ENCODE measurements at regions not wholly inside any gene's neighbourhood (a gene's known extent, or its start where the extent isn't known, plus 50 kb on each side); places are given as distances from the start of the nearest gene placed in this dataset.
A peak's percentile ranks its signal among the peaks of the same experiment; 100 is the strongest.

DNA sequence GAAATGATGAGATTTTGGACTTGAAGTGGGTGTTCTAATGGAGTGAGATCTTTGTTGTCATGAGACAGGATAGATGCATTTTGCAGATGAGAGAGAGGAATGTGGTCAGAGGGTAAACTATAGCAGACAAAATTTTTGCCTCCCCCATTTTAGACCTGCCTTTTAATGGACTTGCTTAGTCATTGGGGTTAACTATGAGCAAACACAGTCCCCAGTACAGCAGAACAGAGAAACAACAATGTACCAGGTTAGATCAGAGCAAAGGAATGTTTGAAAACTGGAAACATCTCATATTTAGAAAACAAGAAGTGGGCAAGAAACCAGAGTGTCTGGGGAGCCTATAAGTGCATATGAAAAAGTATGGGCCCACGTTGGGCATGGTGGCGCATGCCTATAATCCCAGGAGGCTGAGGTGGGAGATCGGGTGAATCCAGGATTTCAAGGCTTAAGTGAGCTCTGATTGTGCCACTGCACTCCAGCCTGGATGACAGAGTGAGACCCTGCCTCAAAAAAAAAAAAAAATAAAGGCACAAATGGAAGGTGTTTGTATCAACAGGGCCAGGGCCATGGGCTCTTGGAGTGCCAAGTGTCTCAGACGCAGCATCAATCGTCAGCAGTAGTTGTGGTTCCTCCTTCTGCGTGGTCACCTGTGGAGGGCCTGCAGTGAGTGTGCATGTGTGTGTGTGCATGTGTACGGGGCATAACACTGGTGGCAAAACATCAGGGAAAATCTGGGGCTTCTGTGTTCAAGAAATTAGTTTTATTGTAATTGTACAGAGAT, 214.4 kb upstream of the S1PR3 start:
- Histone ChIP-seq H3K36me3 (ENCODE audit: control insufficient read depth, insufficient read depth, low read length) (no peaks in the 10 kb centered on the region), H3K27me3 (ENCODE audit: control insufficient read depth, insufficient read depth, low read length) (no peaks in the 10 kb centered on the region), H3K4me1 (ENCODE audit: control insufficient read depth, insufficient read depth, low read length) (peaks cover 6% of the 10 kb centered on the region), H3K27ac (ENCODE audit: low read depth, low read length) (peak overlapping the region; percentile 29), H3K4me3 (ENCODE audit: low read depth, low read length) (no peak overlapping the region), H3K9me3 (ENCODE audit: control insufficient read depth, insufficient read depth, low read length) (no peaks in the 10 kb centered on the region)
- DNase-seq (ENCODE audit: low read depth in 4 of 6, low spot score in 6 of 6): no peak
- 94% methylated on average over 5 of the region's 7 CpGs for WGBS (ENCODE audit: insufficient coverage)

DNA sequence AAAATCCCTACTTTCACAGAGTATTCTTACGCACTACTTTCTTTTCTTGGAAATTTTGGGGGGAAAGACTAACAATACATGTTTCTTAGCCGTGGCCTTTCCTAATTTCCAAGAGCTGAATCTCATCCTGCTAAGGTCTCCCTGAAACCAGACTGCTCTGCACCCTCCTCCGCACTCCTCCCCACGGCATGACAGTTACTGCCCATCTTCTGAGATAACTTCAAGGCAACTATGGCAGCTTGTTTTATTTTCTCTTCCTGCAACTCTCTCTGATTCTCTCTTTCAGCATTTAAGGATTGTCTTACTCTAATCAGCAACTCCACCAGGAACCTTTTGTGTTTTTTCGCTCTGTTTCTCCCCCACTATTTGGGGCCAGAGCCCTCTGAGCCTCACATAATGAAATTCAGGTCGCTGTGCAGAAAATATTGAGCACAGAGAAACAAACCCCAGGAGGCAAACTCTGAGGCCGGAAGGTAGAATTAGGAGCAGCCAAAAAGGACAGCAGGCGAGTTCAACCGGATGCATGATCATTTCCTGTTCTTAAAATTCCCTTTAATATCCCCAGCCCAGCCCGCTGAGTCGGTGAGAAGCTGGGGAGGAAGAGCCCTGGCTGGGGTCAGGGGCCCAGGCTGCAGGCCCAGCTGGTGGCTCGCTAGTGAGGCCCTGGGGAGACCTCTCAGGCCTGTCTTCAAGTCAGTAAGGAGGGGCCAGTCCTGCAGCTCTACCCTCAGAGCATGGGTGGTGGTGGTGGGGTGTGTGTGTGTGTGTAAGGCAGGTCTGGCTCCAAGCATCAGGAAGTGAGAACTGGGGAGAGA, 213.6 kb upstream of the S1PR3 start:
- peaks cover 11% of the 10 kb centered on the region for H3K4me1 ChIP-seq (ENCODE audit: control insufficient read depth, insufficient read depth, low read length)
- DNase-seq (ENCODE audit: low read depth in 4 of 6, low spot score in 6 of 6): peak in 1 of 6 donors; percentile 54
- WGBS (ENCODE audit: insufficient coverage): 64% methylated on average over 8 of the region's 12 CpGs
- H3K27ac ChIP-seq (ENCODE audit: low read depth, low read length): peak overlapping the region; percentile 29
- no peaks in the 10 kb centered on the region for H3K27me3 ChIP-seq (ENCODE audit: control insufficient read depth, insufficient read depth, low read length)
- no peaks in the 10 kb centered on the region for H3K36me3 ChIP-seq (ENCODE audit: control insufficient read depth, insufficient read depth, low read length)
- H3K4me3 ChIP-seq (ENCODE audit: low read depth, low read length): no peak overlapping the region
- H3K9me3 ChIP-seq (ENCODE audit: control insufficient read depth, insufficient read depth, low read length): no peaks in the 10 kb centered on the region

DNA sequence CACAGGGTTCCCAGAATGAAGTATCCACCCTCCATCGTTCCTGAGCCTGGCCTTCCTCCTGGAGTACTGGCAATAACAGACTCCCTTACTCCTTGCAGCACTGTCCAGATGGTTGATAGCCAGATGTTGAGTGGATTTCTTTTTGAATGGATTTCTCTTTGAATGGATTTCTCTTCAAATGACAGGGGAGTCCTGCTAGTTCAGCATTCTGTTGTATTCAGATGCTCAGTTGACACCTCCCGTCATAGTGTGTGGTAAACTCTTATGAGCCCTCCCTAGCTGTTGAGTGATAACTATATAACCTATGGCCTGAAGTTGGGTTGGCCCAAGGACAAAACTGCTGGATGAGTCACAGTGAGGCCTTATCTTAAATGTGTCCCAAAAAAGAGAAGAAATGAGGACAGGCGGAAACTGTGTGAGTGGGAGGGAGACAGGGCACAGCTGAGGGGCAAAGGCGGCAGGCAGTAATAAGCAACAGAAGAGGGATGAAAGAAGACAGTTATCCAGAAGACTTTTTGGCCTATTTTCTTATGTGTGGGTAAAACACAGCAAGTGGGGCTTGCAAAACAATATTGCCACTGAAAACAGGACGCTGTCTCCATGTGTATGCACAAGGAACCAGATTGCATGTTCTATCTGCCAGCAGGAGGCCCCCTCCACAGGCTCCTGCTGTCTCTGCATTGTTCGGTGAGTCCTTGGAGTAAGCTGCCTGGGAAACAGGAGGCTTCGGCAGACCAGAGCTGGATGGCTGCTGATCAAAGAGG, 209.5 kb upstream of the S1PR3 start:
- no peak overlapping the region for H3K27ac ChIP-seq (ENCODE audit: low read depth, low read length)
- peak in 2 of 6 donors; percentile 57 to 68 for DNase-seq (ENCODE audit: low read depth in 4 of 6, low spot score in 6 of 6)
- no peaks in the 10 kb centered on the region for H3K27me3 ChIP-seq (ENCODE audit: control insufficient read depth, insufficient read depth, low read length)
- 52% methylated on average over 5 of the region's 7 CpGs for WGBS (ENCODE audit: insufficient coverage)
- no peaks in the 10 kb centered on the region for H3K9me3 ChIP-seq (ENCODE audit: control insufficient read depth, insufficient read depth, low read length)
- H3K4me3 ChIP-seq (ENCODE audit: low read depth, low read length): no peak overlapping the region
- no peaks in the 10 kb centered on the region for H3K36me3 ChIP-seq (ENCODE audit: control insufficient read depth, insufficient read depth, low read length)
- peaks cover 22% of the 10 kb centered on the region for H3K4me1 ChIP-seq (ENCODE audit: control insufficient read depth, insufficient read depth, low read length)

DNA sequence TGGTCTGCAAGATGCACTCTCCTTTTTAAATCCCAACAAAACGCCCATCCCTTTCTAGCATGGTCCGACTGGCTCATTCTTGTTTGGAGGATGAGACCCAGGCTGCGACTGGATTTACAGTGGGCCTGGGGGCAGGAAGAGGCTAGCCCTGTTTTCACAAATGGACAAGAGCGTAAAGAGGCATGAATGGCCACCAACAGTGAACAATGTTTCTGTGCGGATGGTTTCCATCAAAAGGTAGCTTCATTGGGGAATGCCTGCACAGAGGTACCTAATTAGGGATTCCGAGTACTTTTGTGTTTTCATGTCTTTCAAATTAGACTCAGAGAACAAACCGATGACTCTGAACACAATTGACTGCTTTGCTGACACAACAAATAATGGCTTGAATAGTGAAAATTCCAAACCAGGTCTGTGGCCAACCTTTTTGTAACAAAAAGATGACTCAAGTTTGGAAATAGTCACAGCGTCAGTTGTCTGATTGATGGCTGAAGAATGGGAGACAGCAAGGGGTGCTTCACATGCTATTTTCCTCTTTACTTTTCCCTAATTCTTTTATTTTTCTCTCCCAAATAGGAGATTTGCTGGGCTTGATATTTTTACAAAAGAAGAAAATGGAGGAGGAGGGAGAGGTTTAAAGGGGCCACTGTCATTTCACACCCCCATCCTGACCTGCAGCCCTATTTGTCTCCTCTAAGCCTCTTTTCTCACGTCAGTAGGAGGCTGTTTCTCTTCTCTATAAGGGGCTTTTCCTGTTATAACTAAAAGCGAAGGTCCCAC, 208.1 kb upstream of the S1PR3 start:
- Histone ChIP-seq H3K27ac (ENCODE audit: low read depth, low read length) (no peak overlapping the region), H3K27me3 (ENCODE audit: control insufficient read depth, insufficient read depth, low read length) (no peaks in the 10 kb centered on the region), H3K36me3 (ENCODE audit: control insufficient read depth, insufficient read depth, low read length) (no peaks in the 10 kb centered on the region), H3K4me3 (ENCODE audit: low read depth, low read length) (no peak overlapping the region), H3K9me3 (ENCODE audit: control insufficient read depth, insufficient read depth, low read length) (no peaks in the 10 kb centered on the region), H3K4me1 (ENCODE audit: control insufficient read depth, insufficient read depth, low read length) (peaks cover 18% of the 10 kb centered on the region)
- WGBS (ENCODE audit: insufficient coverage): 43% methylated on average over 8 of the region's 10 CpGs
- DNase-seq (ENCODE audit: low read depth in 4 of 6, low spot score in 6 of 6): no peak

DNA sequence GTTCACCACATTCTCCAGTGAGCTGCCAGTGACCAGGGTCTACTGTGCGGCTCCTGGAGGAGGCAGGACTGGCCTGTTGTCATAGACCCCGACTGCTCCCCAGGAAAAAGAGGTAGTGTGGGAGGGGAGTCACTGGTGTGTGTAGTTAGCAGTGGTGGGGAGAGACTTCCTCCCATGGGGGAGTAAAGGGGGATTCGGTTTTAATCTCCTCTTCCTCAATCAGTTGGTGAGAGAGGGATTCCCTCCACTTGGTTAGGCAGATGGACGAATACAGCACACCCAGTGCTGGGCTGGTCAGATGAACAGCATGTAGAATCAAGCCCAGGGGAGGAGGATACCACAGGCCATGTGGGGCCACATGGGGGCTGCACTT, 207.6 kb upstream of the S1PR3 start:
- H3K4me3 ChIP-seq (ENCODE audit: low read depth, low read length): no peak overlapping the region
- H3K27me3 ChIP-seq (ENCODE audit: control insufficient read depth, insufficient read depth, low read length): no peaks in the 10 kb centered on the region
- H3K9me3 ChIP-seq (ENCODE audit: control insufficient read depth, insufficient read depth, low read length): no peaks in the 10 kb centered on the region
- H3K27ac ChIP-seq (ENCODE audit: low read depth, low read length): no peak overlapping the region
- no peaks in the 10 kb centered on the region for H3K36me3 ChIP-seq (ENCODE audit: control insufficient read depth, insufficient read depth, low read length)
- WGBS (ENCODE audit: insufficient coverage): 70% methylated on average over 3 of the region's 4 CpGs
- peaks cover 16% of the 10 kb centered on the region for H3K4me1 ChIP-seq (ENCODE audit: control insufficient read depth, insufficient read depth, low read length)
- no peak for DNase-seq (ENCODE audit: low read depth in 4 of 6, low spot score in 6 of 6)

DNA sequence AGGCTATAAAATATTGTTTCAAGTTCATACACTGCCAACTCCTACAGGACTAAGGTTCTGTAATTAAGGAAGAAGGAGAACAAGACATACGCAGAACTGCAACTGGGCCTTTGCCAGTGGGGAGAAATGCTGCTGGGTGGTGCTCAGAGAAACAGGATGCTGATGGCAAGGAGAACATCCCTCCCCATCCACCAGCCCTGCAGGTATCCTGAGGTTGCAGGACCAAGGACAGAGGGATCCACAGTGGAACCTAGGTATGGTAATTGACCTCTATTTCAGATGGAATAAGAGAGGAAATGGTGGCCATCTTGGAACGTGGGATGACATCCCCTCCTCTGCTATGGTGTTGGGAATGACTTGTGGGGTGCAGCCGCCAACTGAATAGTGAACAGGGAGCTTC, 206.3 kb upstream of the S1PR3 start:
- peaks cover 16% of the 10 kb centered on the region for H3K4me1 ChIP-seq (ENCODE audit: control insufficient read depth, insufficient read depth, low read length)
- H3K4me3 ChIP-seq (ENCODE audit: low read depth, low read length): no peak overlapping the region
- no peak for DNase-seq (ENCODE audit: low read depth in 4 of 6, low spot score in 6 of 6)
- no peak overlapping the region for H3K27ac ChIP-seq (ENCODE audit: low read depth, low read length)
- H3K36me3 ChIP-seq (ENCODE audit: control insufficient read depth, insufficient read depth, low read length): no peaks in the 10 kb centered on the region
- no peaks in the 10 kb centered on the region for H3K27me3 ChIP-seq (ENCODE audit: control insufficient read depth, insufficient read depth, low read length)
- no peaks in the 10 kb centered on the region for H3K9me3 ChIP-seq (ENCODE audit: control insufficient read depth, insufficient read depth, low read length)
- 94% methylated on average over 2 of the region's 3 CpGs for WGBS (ENCODE audit: insufficient coverage)

DNA sequence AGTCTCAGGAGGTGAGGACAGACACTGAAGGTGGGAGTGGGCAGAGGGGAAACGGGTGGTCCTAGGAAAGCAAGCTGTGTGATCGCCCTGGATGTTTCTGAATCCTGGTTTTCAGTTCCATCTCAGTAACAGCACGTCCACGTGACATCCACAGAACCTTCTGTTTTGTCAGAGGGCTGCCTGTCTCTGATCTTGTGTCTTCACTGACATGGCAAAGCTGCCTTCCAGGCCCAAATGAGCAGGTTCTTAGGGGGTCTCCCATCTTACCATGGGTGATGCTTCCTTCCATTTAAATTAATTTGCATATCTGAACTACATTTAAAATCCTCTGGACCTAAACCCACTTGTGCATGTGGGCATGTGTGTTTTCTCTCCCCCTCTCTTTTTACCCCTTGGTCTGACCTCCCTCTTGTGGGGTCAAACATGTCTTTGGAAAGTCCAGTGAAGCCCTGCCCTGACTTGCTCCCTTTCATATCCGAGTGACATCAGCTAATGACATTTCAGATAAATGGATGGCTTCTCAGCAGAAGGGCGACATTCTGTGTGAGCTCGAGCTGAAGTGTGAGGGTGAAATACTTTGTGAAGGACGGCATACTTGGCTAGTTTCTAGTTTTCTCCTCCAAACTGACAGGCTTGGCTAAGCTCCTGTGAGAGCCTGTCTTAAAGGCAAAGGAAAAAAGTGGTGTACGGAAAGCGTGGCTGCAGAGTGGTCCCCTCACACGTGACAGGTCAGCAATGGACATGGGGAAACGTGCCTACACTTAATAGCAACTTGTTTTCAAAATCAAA, 204.8 kb upstream of the S1PR3 start:
- no peaks in the 10 kb centered on the region for H3K36me3 ChIP-seq (ENCODE audit: control insufficient read depth, insufficient read depth, low read length)
- DNase-seq (ENCODE audit: low read depth in 4 of 6, low spot score in 6 of 6): peak in 1 of 6 donors; percentile 49
- H3K27ac ChIP-seq (ENCODE audit: low read depth, low read length): peak overlapping the region; percentile 49
- H3K27me3 ChIP-seq (ENCODE audit: control insufficient read depth, insufficient read depth, low read length): no peaks in the 10 kb centered on the region
- H3K4me1 ChIP-seq (ENCODE audit: control insufficient read depth, insufficient read depth, low read length): peaks cover 16% of the 10 kb centered on the region
- 76% methylated on average over 7 of the region's 12 CpGs for WGBS (ENCODE audit: insufficient coverage)
- no peak overlapping the region for H3K4me3 ChIP-seq (ENCODE audit: low read depth, low read length)
- no peaks in the 10 kb centered on the region for H3K9me3 ChIP-seq (ENCODE audit: control insufficient read depth, insufficient read depth, low read length)

DNA sequence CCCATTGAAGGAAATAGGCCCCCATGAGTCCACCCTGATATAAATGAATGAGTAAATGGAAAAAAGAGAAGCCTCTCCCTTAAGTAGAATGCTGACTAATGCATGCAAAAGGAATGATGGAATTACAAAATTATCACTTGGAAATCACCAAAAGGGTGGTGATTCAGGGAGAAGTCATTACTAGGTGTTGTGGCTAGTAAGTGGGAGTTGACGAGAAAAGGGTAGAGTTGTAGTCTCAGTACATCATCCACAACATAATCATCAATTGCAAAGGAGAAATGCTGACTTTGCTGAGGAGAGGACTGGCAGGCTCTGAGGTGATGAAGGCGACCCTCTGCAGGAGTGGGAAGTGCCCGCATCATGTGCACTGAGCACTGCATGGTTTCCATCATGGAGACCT, 201.5 kb upstream of the S1PR3 start:
- 100% methylated on average over 1 of the region's 3 CpGs for WGBS (ENCODE audit: insufficient coverage)
- H3K27ac ChIP-seq (ENCODE audit: low read depth, low read length): no peak overlapping the region

More for the DNA sequence above, 201.5 kb upstream of the S1PR3 start:
- Histone ChIP-seq H3K9me3 (ENCODE audit: control insufficient read depth, insufficient read depth, low read length) (no peaks in the 10 kb centered on the region), H3K4me1 (ENCODE audit: control insufficient read depth, insufficient read depth, low read length) (peaks cover 5% of the 10 kb centered on the region), H3K4me3 (ENCODE audit: low read depth, low read length) (no peak overlapping the region), H3K36me3 (ENCODE audit: control insufficient read depth, insufficient read depth, low read length) (no peaks in the 10 kb centered on the region), H3K27me3 (ENCODE audit: control insufficient read depth, insufficient read depth, low read length) (no peaks in the 10 kb centered on the region)
- DNase-seq (ENCODE audit: low read depth in 4 of 6, low spot score in 6 of 6): no peak

Measured in spinal cord (tissue), 9 donors.